H1 (cell line): ENCODE measurements at regions not wholly inside any gene's neighbourhood (a gene's known extent, or its start where the extent isn't known, plus 50 kb on each side); places are given as distances from the start of the nearest gene placed in this dataset.

Experiments
- ATF2 ChIP-seq: IDR thresholded peaks from 2 replicates; pipeline ENCODE4 v1.6.1; 2012; ENCODE audit warnings: low read length, inconsistent platforms
- EGR1 ChIP-seq: IDR thresholded peaks from 2 replicates; pipeline ENCODE4 v1.6.1; 2011; ENCODE audit warnings: low read depth, low read length, borderline replicate concordance
- SIX5 ChIP-seq: IDR thresholded peaks from 2 replicates; pipeline ENCODE4 v1.6.1; 2011; ENCODE audit warnings: mild to moderate bottlenecking, low read depth, low read length
- SP2 ChIP-seq: IDR thresholded peaks from 2 replicates; pipeline ENCODE4 v1.6.1; 2012; ENCODE audit warnings: mild to moderate bottlenecking, low read length, inconsistent platforms
- SUZ12 ChIP-seq: fragments of 200-600 bp; sonication (generic); IDR thresholded peaks from 2 replicates; pipeline ENCODE4 v1.6.1; 2012; ENCODE audit warnings: mild to moderate bottlenecking, inconsistent platforms, low read length, moderate library complexity, mixed read lengths
- TBP ChIP-seq: IDR thresholded peaks from 2 replicates; pipeline ENCODE4 v1.6.1; 2011; ENCODE audit warnings: low read depth, low read length, improper control_type of control experiment

DNA sequence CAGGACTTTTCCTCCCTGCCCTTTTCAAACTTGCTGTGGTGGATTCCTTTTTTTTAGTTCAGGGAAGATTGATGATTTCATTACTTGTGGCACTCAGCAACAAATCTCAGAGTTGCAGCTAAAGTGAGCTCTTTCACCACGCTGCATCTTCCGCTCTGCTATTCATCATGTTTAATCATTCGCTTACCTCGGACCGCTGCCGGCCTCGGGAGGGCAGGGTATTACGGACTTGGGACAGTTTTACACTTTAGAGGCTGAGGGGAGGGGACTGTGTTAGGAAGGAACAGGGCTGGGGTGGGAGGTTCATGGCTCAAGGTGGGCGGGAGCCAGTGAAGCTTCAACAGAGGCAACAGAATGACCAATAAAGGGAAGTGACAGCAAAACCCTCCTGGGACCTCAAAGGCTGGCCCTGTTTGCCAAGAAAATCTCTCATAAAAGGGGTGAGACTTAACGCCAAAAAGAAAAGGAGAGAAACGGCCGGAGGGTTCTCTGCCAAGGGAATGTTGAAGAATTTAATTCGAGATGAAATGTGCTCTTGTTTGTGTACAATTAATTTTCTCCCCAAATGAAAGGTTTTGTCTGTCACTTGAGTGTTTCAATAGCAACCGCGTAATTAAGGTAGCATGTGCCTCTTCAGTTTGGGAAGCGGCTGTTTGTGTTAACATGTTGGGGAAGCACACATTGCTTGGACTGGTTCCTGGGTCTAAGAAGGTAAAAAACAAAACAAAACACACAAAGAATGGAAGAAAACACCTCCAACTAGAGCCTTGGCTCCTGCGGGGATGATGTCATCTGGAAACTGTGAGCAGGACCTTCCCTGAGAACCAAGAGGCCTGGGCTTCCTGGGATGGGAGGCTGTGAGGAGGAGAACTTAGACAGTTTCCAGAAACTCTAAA, 72.5 kb upstream of the SULF2 start (continued):
- no peak for TF ChIP-seq SIX5
- TF ChIP-seq SP2 = no peak
- no peak for TF ChIP-seq SUZ12
- TF ChIP-seq EGR1 = no peak
- no peak for TF ChIP-seq ATF2
- no peak for TF ChIP-seq TBP
